ENCODE measurements at regions not wholly inside any gene's neighbourhood (a gene's known extent, or its start where the extent isn't known, plus 50 kb on each side); places are given as distances from the start of the nearest gene placed in this dataset.

DNA sequence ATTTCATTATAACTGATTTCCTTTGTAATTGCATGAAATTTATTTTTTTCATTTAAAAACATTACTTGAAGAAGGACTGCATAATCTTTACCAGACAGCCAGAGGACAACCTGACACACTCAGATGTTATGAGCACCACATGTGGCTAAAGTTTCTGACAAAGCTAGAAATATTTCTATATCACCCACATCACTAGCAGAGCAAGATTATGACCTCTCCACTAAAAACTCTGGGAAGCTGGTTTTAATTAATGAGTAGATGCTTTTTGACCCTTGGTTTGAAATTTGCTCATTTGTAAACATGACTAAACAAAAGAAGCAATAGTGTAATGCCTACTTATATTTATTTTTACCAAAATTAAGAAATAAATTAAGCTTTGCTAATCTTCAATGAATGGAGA lies 661.5 kb upstream of the EPHA5 start:
- Histone ChIP-seq H3K4me3 (ENCODE audit: extremely low read depth, insufficient read depth, low read length, poor library complexity, severe bottlenecking) (no peak overlapping the region), H3K36me3 (ENCODE audit: control insufficient read depth, insufficient read depth, low read length) (no peaks in the 10 kb centered on the region), H3K4me1 (ENCODE audit: control insufficient read depth, insufficient read depth, low read length, poor library complexity, severe bottlenecking) (no peaks in the 10 kb centered on the region), H3K9me3 (ENCODE audit: control insufficient read depth, low read length) (no peaks in the 10 kb centered on the region), H3K27ac (ENCODE audit: low read depth, low read length, severe bottlenecking) (no peak overlapping the region)

DNA sequence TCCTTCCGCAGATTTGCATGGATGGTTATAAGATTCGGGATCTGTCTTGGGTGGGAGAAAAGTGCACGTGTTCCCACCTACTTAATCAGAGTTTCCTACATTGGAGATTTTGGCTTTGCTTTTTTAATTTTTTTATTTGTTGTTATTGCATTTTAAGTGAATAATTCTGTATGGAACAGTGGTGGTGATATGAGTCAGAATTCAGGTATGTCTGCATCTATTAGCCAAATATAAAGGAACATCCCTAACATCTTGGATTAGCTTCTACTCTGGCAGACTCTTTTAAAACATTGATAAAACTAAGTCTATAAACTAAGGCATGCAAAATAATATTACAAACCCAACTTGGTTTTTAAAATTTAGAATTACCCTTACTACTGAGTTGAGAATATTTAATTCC lies 659.8 kb upstream of the EPHA5 start:
- Histone ChIP-seq H3K4me1 (ENCODE audit: control insufficient read depth, insufficient read depth, low read length, poor library complexity, severe bottlenecking) (no peaks in the 10 kb centered on the region), H3K27ac (ENCODE audit: low read depth, low read length, severe bottlenecking) (no peak overlapping the region), H3K4me3 (ENCODE audit: extremely low read depth, insufficient read depth, low read length, poor library complexity, severe bottlenecking) (no peak overlapping the region), H3K9me3 (ENCODE audit: control insufficient read depth, low read length) (no peaks in the 10 kb centered on the region), H3K36me3 (ENCODE audit: control insufficient read depth, insufficient read depth, low read length) (no peaks in the 10 kb centered on the region)
- no CpG with 5 or more reads among the region's 3 CpGs for WGBS, 2 experiments (ENCODE audit: insufficient coverage in 2 of 2)

DNA sequence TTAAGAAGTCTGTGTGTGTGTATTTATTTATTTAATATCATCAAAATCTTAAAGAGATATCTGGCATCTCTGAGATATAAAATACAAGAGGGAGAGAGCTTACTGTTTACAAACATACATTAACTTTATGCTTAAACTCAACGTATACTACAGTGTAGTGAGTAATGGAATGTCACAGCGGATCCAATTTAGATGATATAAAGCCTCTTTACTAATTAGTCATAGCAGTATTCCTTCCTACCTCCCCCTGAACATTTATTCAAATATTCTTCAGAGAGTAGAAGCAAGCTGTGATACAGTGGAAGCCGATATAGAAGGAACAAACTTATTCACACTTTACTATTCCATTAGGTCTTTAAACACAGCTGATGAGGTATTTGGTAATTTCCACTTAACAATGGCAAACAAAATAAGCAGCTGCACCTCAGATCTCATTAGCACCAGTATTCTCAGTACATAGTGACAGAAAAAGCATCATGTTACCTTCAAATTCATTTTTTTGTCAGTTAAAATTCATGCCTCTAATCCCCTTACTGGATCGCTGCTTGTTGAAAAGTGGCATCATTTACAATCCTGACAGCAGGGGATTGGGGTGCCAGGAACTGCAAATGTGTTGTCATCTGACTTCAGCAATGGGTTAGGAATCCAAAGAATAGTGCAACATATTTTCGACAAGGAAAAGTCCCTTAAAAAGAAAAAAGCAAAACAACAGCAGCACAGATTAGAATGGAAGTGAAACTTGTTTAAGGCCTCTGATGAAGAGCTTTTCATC lies 658.7 kb upstream of the EPHA5 start:
- WGBS, 2 experiments (ENCODE audit: insufficient coverage in 2 of 2), result 63 to 80% methylated on average over 1 of the region's 5 CpGs
- Histone ChIP-seq H3K4me1 (ENCODE audit: control insufficient read depth, insufficient read depth, low read length, poor library complexity, severe bottlenecking) (no peaks in the 10 kb centered on the region), H3K36me3 (ENCODE audit: control insufficient read depth, insufficient read depth, low read length) (no peaks in the 10 kb centered on the region), H3K27ac (ENCODE audit: low read depth, low read length, severe bottlenecking) (no peak overlapping the region), H3K4me3 (ENCODE audit: extremely low read depth, insufficient read depth, low read length, poor library complexity, severe bottlenecking) (no peak overlapping the region), H3K9me3 (ENCODE audit: control insufficient read depth, low read length) (no peaks in the 10 kb centered on the region)

DNA sequence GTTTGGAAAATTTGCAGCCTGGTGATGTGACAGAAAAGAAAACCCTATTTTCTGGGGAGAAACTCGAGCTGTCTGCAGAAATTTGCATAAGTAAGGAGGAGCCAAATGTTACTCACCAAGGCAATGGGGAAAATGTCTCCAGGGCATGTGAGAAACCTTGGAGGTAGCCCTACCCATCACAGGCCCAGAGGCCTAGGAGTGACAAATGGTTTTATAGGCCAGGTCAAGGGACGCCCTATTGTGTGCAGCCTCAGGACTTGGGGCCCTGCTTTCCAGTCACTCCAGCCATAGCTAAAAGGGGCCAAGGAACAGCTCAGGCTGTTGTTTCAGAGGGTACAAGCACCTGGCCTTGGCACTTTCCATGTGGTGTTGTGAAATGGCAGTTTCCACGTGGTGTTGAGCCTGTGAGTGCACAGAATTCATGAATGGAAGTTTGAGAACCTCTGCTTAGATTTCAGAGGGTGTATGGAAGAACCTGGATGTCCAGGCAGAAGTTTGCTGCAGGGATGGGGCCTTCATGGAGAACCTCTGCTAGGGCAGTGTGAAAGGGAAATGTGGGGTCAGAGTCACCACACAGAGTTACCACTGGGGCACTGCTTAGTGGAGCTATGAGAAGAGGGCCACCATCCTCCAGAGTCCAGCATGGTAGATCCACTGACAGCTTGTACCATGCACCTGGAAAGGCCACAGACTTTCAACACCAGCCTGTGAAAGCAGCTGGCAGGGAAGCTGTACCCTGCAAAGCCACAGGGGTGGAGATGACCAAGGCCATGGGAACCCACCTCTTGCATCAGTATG lies 637.6 kb upstream of the EPHA5 start:
- WGBS, 2 experiments (ENCODE audit: insufficient coverage in 2 of 2), result 90% methylated on average over 3 of the region's 3 CpGs
- Histone ChIP-seq H3K9me3 (ENCODE audit: control insufficient read depth, low read length) (peaks cover 4% of the 10 kb centered on the region), H3K4me1 (ENCODE audit: control insufficient read depth, insufficient read depth, low read length, poor library complexity, severe bottlenecking) (no peaks in the 10 kb centered on the region), H3K36me3 (ENCODE audit: control insufficient read depth, insufficient read depth, low read length) (no peaks in the 10 kb centered on the region), H3K27ac (ENCODE audit: low read depth, low read length, severe bottlenecking) (no peak overlapping the region), H3K4me3 (ENCODE audit: extremely low read depth, insufficient read depth, low read length, poor library complexity, severe bottlenecking) (no peak overlapping the region)

DNA sequence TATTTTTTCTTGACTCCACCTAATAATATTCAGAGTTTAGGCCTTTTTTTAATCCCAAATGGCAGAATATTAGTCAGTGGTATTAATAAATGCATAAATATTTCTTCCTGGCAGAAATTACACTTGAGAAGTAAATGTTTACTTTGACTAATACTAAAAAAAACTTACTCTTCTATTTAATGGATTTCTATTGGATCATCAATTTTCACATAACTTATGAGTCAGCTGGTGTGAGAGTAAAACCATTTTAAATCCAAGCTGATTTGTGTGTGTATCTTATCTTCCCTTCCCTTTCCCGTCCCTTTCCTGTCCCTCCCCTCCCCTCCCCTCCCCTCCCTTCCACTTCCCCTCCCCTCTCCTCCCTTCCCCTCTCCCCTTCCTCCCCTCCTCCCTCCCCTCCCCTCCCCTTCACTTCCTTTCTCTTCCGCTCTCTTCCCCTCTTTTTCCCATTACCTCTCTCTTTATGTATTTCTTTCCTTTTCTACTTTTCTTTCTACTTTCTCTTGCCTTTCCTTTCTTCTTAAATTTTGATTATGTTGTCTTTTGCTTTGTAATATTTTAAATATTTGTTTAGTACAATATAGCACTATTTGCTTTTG lies 630.1 kb upstream of the EPHA5 start:
- Histone ChIP-seq H3K27ac (ENCODE audit: low read depth, low read length, severe bottlenecking) (no peak overlapping the region), H3K4me3 (ENCODE audit: extremely low read depth, insufficient read depth, low read length, poor library complexity, severe bottlenecking) (no peak overlapping the region), H3K4me1 (ENCODE audit: control insufficient read depth, insufficient read depth, low read length, poor library complexity, severe bottlenecking) (no peaks in the 10 kb centered on the region), H3K36me3 (ENCODE audit: control insufficient read depth, insufficient read depth, low read length) (no peaks in the 10 kb centered on the region), H3K9me3 (ENCODE audit: control insufficient read depth, low read length) (no peaks in the 10 kb centered on the region)
- no CpG with 5 or more reads among the region's 2 CpGs for WGBS, 2 experiments (ENCODE audit: insufficient coverage in 2 of 2)

DNA sequence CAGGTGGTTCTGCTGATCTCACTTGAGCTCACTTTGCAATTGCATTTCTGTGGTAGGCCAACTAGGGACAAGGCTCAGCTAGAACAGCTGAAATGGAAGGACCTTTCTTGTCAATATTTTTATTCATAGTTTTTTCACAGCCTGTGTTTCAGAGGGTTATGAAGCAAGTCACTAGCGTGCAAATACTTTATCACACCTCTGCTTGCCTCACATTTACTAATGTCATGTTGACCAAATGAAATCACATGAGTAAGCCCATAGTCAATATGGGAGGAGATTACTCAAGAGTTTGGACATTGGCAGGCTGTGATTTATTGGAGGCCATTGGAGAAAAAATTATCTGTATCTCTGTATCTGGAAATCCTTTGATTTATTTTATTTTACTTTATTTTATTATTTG lies 628.3 kb upstream of the EPHA5 start:
- Histone ChIP-seq H3K27ac (ENCODE audit: low read depth, low read length, severe bottlenecking) (no peak overlapping the region), H3K4me3 (ENCODE audit: extremely low read depth, insufficient read depth, low read length, poor library complexity, severe bottlenecking) (no peak overlapping the region), H3K36me3 (ENCODE audit: control insufficient read depth, insufficient read depth, low read length) (no peaks in the 10 kb centered on the region), H3K4me1 (ENCODE audit: control insufficient read depth, insufficient read depth, low read length, poor library complexity, severe bottlenecking) (no peaks in the 10 kb centered on the region), H3K9me3 (ENCODE audit: control insufficient read depth, low read length) (no peaks in the 10 kb centered on the region)
- WGBS, 2 experiments (ENCODE audit: insufficient coverage in 2 of 2), result no CpG with 5 or more reads among the region's 1 CpG

DNA sequence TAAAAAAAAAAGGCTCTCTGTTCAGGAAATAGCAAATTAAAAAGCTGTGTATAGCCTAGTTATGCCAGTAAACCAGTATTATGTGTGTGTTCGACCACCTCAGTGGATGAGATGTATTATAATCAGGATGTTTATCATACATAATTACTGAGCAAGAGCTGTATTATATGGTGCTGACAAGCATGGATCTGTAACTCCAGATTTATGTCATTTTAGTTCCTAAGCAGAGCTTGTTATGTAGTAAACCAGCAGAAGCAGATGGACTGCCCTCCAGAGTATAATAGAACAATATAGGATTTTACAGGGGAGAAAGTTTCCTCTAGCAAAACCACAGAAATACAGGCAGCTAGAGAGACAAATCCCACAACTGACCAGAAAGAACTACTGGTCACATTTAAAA lies 627.4 kb upstream of the EPHA5 start:
- no peak overlapping the region for H3K27ac ChIP-seq (ENCODE audit: low read depth, low read length, severe bottlenecking)
- no CpG with 5 or more reads among the region's 1 CpG for WGBS, 2 experiments (ENCODE audit: insufficient coverage in 2 of 2)
- H3K9me3 ChIP-seq (ENCODE audit: control insufficient read depth, low read length), result no peaks in the 10 kb centered on the region
- H3K36me3 ChIP-seq (ENCODE audit: control insufficient read depth, insufficient read depth, low read length), result no peaks in the 10 kb centered on the region
- no peak overlapping the region for H3K4me3 ChIP-seq (ENCODE audit: extremely low read depth, insufficient read depth, low read length, poor library complexity, severe bottlenecking)
- no peaks in the 10 kb centered on the region for H3K4me1 ChIP-seq (ENCODE audit: control insufficient read depth, insufficient read depth, low read length, poor library complexity, severe bottlenecking)

DNA sequence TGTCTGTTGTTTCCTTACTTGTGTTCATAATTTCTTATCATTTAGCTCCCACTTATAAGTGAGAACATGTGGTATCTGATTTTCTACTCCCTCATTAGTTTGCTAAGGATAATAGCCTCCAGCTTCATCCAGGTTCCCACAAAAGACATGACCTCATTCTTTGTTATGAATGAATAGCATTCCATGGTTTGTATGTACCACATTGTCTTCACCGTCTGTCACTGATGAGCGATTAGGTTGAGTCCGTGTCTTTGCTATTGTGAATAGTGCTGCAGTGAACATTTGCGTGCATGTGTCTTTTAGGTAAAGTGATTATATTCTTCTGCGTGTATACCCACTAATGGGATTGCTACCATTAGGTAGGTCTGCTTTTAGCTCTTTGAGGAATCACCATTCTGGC lies 624.3 kb upstream of the EPHA5 start:
- Histone ChIP-seq H3K4me3 (ENCODE audit: extremely low read depth, insufficient read depth, low read length, poor library complexity, severe bottlenecking) (no peak overlapping the region), H3K27ac (ENCODE audit: low read depth, low read length, severe bottlenecking) (no peak overlapping the region), H3K9me3 (ENCODE audit: control insufficient read depth, low read length) (no peaks in the 10 kb centered on the region), H3K4me1 (ENCODE audit: control insufficient read depth, insufficient read depth, low read length, poor library complexity, severe bottlenecking) (no peaks in the 10 kb centered on the region), H3K36me3 (ENCODE audit: control insufficient read depth, insufficient read depth, low read length) (no peaks in the 10 kb centered on the region)
- WGBS, 2 experiments (ENCODE audit: insufficient coverage in 2 of 2), result 83 to 93% methylated on average over 5 of the region's 5 CpGs

DNA sequence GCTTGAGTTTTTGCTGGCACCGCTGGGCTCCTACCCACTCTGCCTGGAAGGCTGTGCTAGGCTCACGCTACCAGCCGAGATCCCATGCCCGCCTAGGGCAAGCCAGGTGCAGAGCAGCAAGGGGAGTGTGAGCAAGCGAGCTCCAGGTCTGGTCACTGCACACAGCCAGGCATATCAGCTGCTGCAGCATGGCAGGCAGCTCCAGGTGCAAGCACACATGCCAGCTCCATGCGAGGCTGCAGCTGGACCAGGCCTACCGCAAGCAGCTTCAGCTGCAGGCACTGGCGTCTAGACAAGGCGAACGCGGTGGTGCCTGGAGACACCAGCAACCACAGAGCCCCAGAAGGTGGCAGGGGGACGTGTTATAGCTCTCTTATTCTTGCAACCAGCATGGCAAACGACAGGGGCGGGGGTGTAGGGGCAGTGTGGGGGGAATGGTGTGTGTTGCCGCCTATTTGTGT lies 614.7 kb upstream of the EPHA5 start:
- H3K27ac ChIP-seq (ENCODE audit: low read depth, low read length, severe bottlenecking), result no peak overlapping the region
- H3K36me3 ChIP-seq (ENCODE audit: control insufficient read depth, insufficient read depth, low read length), result no peaks in the 10 kb centered on the region
- WGBS, 2 experiments (ENCODE audit: insufficient coverage in 2 of 2), result 84 to 96% methylated on average over 8 to 11 of the region's 15 CpGs
- no peaks in the 10 kb centered on the region for H3K4me1 ChIP-seq (ENCODE audit: control insufficient read depth, insufficient read depth, low read length, poor library complexity, severe bottlenecking)
- H3K4me3 ChIP-seq (ENCODE audit: extremely low read depth, insufficient read depth, low read length, poor library complexity, severe bottlenecking), result no peak overlapping the region
- H3K9me3 ChIP-seq (ENCODE audit: control insufficient read depth, low read length), result no peaks in the 10 kb centered on the region

DNA sequence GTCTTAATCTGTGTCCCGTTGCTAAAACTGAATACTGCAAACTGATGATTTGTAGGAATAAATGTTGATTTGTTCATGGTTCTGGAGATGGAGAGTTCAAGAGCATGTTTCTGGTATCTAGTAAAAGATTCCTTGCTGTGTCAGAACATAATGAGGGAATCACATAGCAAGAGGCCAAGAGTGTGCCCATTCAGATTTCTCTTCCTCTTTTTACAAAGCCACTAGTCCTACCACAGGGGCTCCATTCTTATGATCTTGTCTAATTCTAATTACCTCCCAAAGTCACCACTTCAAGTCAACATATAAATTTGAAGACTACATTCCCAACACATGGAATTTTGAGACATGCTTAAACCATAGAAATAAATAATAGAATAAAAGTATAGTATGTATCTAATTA lies 608.8 kb upstream of the EPHA5 start:
- Histone ChIP-seq H3K9me3 (ENCODE audit: control insufficient read depth, low read length) (no peaks in the 10 kb centered on the region), H3K36me3 (ENCODE audit: control insufficient read depth, insufficient read depth, low read length) (no peaks in the 10 kb centered on the region), H3K4me1 (ENCODE audit: control insufficient read depth, insufficient read depth, low read length, poor library complexity, severe bottlenecking) (no peaks in the 10 kb centered on the region), H3K4me3 (ENCODE audit: extremely low read depth, insufficient read depth, low read length, poor library complexity, severe bottlenecking) (no peak overlapping the region), H3K27ac (ENCODE audit: low read depth, low read length, severe bottlenecking) (no peak overlapping the region)
- WGBS, 2 experiments (ENCODE audit: insufficient coverage in 2 of 2), result 85 to 93% methylated on average over 1 of the region's 1 CpG

All from mesodermal cell (in vitro differentiated cells).